ENCODE measurements at regions not wholly inside any gene's neighbourhood (a gene's known extent, or its start where the extent isn't known, plus 50 kb on each side); places are given as distances from the start of the nearest gene placed in this dataset.

- TF ChIP-seq TBL1XR1 (IDR thresholded peaks at IDR 0.05; ENCODE audit: low read length in 2 of 2): 0 out of 4 replicates have a peak, but pooled peaks of 1 of the 2 experiments have one; percentile 39
- no peak for TF ChIP-seq BMI1 (IDR thresholded peaks at IDR 0.05; ENCODE audit: low read length)
- TF ChIP-seq EHMT2 (IDR thresholded peaks at IDR 0.05): 0 out of 2 replicates have a peak, but pooled peaks have one; percentile 13
- 0 out of 2 replicates have a peak, but pooled peaks have one; percentile 9 for TF ChIP-seq RAD51 (IDR thresholded peaks at IDR 0.05; ENCODE audit: borderline replicate concordance, low read depth)
- TF ChIP-seq SMARCE1 (IDR thresholded peaks at IDR 0.05): 0 out of 2 replicates have a peak, but pooled peaks have one; percentile 19
- no peak for TF ChIP-seq ZBTB43 (CRISPR knock-in tag; IDR thresholded peaks at IDR 0.05)
- TF ChIP-seq POLR2AphosphoS5 (IDR thresholded peaks at IDR 0.05; ENCODE audit: control insufficient read depth, insufficient read depth, low read depth, low read length): peak; percentile 55; the same call in 1 of the 2 replicates
- TF ChIP-seq DLX4 (CRISPR knock-in tag; IDR thresholded peaks at IDR 0.05): no peak
- no peak for TF ChIP-seq POLR2A (conservative IDR thresholded peaks at IDR 0.05)
- TF ChIP-seq GATA2 (CRISPR knock-in tag; IDR thresholded peaks at IDR 0.05): peak; percentile 50; the same call in 1 of the 2 replicates
- TF ChIP-seq ZNF232 (CRISPR knock-in tag; IDR thresholded peaks at IDR 0.05): no peak
- peak in 1 of 2 experiments; percentile 17; a peak in 1 of 4 replicates for TF ChIP-seq HDAC1 (IDR thresholded peaks at IDR 0.05)
- no peak for TF ChIP-seq USF2 (CRISPR knock-in tag; IDR thresholded peaks at IDR 0.05)
- no peak for TF ChIP-seq NFXL1 (CRISPR knock-in tag; IDR thresholded peaks at IDR 0.05)
- TF ChIP-seq SREBF2 (CRISPR knock-in tag; IDR thresholded peaks at IDR 0.05): no peak
- TF ChIP-seq TEAD4 (IDR thresholded peaks at IDR 0.05; ENCODE audit: low read length): peak; percentile 93
- TF ChIP-seq TEAD4 (CRISPR knock-in tag; IDR thresholded peaks at IDR 0.05; ENCODE audit: borderline replicate concordance): no peak
- peak; percentile 13 for TF ChIP-seq MEIS2 (IDR thresholded peaks at IDR 0.05; ENCODE audit: partially characterized antibody)
- no peak for TF ChIP-seq ZNF224 (CRISPR knock-in tag; IDR thresholded peaks at IDR 0.05)
- no peak for TF ChIP-seq ZNF239 (CRISPR knock-in tag; IDR thresholded peaks at IDR 0.05)
- TF ChIP-seq ATF3 (IDR thresholded peaks at IDR 0.05): peak; percentile 38; the same call in 1 of the 2 replicates
- TF ChIP-seq ATF3 (CRISPR knock-in tag; conservative IDR thresholded peaks at IDR 0.05): no peak
- peak; percentile 89 for TF ChIP-seq TCF3 (CRISPR knock-in tag; IDR thresholded peaks at IDR 0.05)
- peak; percentile 51 for TF ChIP-seq DACH1 (IDR thresholded peaks at IDR 0.05; ENCODE audit: partially characterized antibody)
- 0 out of 2 replicates have a peak, but pooled peaks have one; percentile 8 for TF ChIP-seq CREB1 (IDR thresholded peaks at IDR 0.05)
- TF ChIP-seq CREB1 (CRISPR knock-in tag; IDR thresholded peaks at IDR 0.05): no peak
- TF ChIP-seq RCOR1 (IDR thresholded peaks at IDR 0.05; ENCODE audit: borderline replicate concordance in 1 of 2, low read depth in 2 of 2, low read length in 2 of 2): peak in 1 of 2 experiments; percentile 67; a peak in 2 of 4 replicates
- TF ChIP-seq MAZ (CRISPR knock-in tag; conservative IDR thresholded peaks at IDR 0.05 in 1 of 2, IDR thresholded peaks at IDR 0.05 in 1 of 2): peak in 1 of 2 experiments; percentile 16; a peak in 1 of 4 replicates
- TF ChIP-seq CBFA2T3 (IDR thresholded peaks at IDR 0.05): peak; percentile 93
Observed at GRCh38 chr5:34526682-34527305, 129.3 kb upstream of the RAI14 start (continued).

Data from K562 (cell line).